GM23248 (cell line): ENCODE measurements at regions not wholly inside any gene's neighbourhood (a gene's known extent, or its start where the extent isn't known, plus 50 kb on each side); places are given as distances from the start of the nearest gene placed in this dataset.

Source experiments
- DNase-seq: peaks from one replicate; pipeline ENCODE4 v3.0.0-alpha.2; 2015
- H2AFZ ChIP-seq: fragments of 200-600 bp; sonication (generic); 2 replicates; pipeline ENCODE4 v1.6.1; 2016; ENCODE audit warnings: antibody characterized with exemption
- H3F3A ChIP-seq: fragments of 200-600 bp; sonication (generic); 2 replicates; pipeline ENCODE4 v1.6.1; 2016; ENCODE audit warnings: mild to moderate bottlenecking, antibody characterized with exemption, mixed run types; ENCODE audit not compliant: insufficient read depth
- H3K27ac ChIP-seq: fragments of 200-600 bp; sonication (generic); 2 replicates; pipeline ENCODE4 v1.5.1; 2016; ENCODE audit warnings: mild to moderate bottlenecking
- H3K27me3 ChIP-seq: fragments of 200-600 bp; sonication (generic); replicated peaks from 2 replicates; pipeline ENCODE4 v1.6.1; 2016; ENCODE audit warnings: mild to moderate bottlenecking; ENCODE audit not compliant: insufficient read depth
- H3K36me3 ChIP-seq: fragments of 200-600 bp; sonication (generic); 2 replicates; pipeline ENCODE4 v1.6.1; 2016; ENCODE audit warnings: low read depth, mild to moderate bottlenecking
- H3K4me1 ChIP-seq: fragments of 200-600 bp; sonication (generic); 2 replicates; pipeline ENCODE4 v1.6.1; 2016; ENCODE audit warnings: mild to moderate bottlenecking; ENCODE audit not compliant: insufficient read depth
- H3K4me2 ChIP-seq: fragments of 200-600 bp; sonication (generic); one replicate; pipeline ENCODE4 v1.6.1; 2016; ENCODE audit warnings: mild to moderate bottlenecking; ENCODE audit not compliant: unreplicated experiment
- H3K4me3 ChIP-seq: fragments of 200-600 bp; sonication (generic); 2 replicates; pipeline ENCODE4 v1.5.1; 2016; ENCODE audit warnings: mild to moderate bottlenecking
- H3K79me2 ChIP-seq: fragments of 200-600 bp; sonication (generic); 2 replicates; pipeline ENCODE4 v1.6.1; 2016; ENCODE audit warnings: mild to moderate bottlenecking; ENCODE audit not compliant: insufficient read depth
- H3K9ac ChIP-seq: fragments of 200-600 bp; sonication (generic); 2 replicates; pipeline ENCODE4 v1.6.1; 2016; ENCODE audit warnings: mild to moderate bottlenecking
- H3K9me2 ChIP-seq: fragments of 200-600 bp; sonication (generic); 2 replicates; pipeline ENCODE4 v1.6.1; 2016; ENCODE audit warnings: mixed run types, mild to moderate bottlenecking, moderate library complexity; ENCODE audit not compliant: insufficient read depth
- H3K9me3 ChIP-seq: fragments of 200-600 bp; sonication (generic); one replicate; pipeline ENCODE4 v1.6.1; 2017; ENCODE audit warnings: low read depth
- H4K20me1 ChIP-seq: fragments of 200-600 bp; sonication (generic); 2 replicates; pipeline ENCODE4 v1.6.0; 2016; ENCODE audit not compliant: insufficient read depth
- EZH2 ChIP-seq: fragments of 200-600 bp; sonication (generic); IDR thresholded peaks from 2 replicates; pipeline ENCODE4 v1.6.1; 2018; ENCODE audit warnings: antibody characterized with exemption, mild to moderate bottlenecking; ENCODE audit not compliant: insufficient read depth, poor library complexity, severe bottlenecking
- EZH2phosphoT487 ChIP-seq: fragments of 200-600 bp; sonication (generic); IDR thresholded peaks from 2 replicates; pipeline ENCODE4 v1.6.1; 2018; ENCODE audit warnings: antibody characterized with exemption, moderate library complexity, mild to moderate bottlenecking, low read depth; ENCODE audit not compliant: insufficient read depth
- WGBS, 2 experiments: methylation state at CpG; one replicate each; pipeline ENCODE4 v1.1.6; 2015 to 2017; ENCODE audit warnings: low lambda C conversion rate in 2 of 2, low coverage in 1 of 2; ENCODE audit errors: missing lambda C conversion rate in 2 of 2; 5-methylcytosine and 5-hydroxymethylcytosine counted together
- in situ Hi-C: fragments of 300-500 bp; cut with MboI; formaldehyde crosslinking; loops from 2 replicates; pipeline ENCODE4 v1.15.0; 2020

GRCh38 chr15:81752546-81752942 is 293.3 kb downstream of the MEX3B start:
- no peaks in the 10 kb centered on the region for H3F3A ChIP-seq
- WGBS, 2 experiments = 0 to 3% methylated on average over 3 of the region's 3 CpGs
- H4K20me1 ChIP-seq = no peaks in the 10 kb centered on the region
- no peaks in the 10 kb centered on the region for H3K27me3 ChIP-seq
- H3K27ac ChIP-seq = no peak overlapping the region
- TF ChIP-seq EZH2phosphoT487 = no peak
- TF ChIP-seq EZH2 = no peak
- no peak overlapping the region for H3K4me3 ChIP-seq
- no peaks in the 10 kb centered on the region for H3K9me2 ChIP-seq
- H3K79me2 ChIP-seq = no peaks in the 10 kb centered on the region
- in situ Hi-C loops = no loop called here
- peak; percentile 27 for DNase-seq
- H3K4me2 ChIP-seq = no peak overlapping the region
- H3K9me3 ChIP-seq = no peaks in the 10 kb centered on the region
- no peaks in the 10 kb centered on the region for H3K36me3 ChIP-seq
- H3K9ac ChIP-seq = no peak overlapping the region
- no peak overlapping the region for H2AFZ ChIP-seq
- H3K4me1 ChIP-seq = no peaks in the 10 kb centered on the region

DNA sequence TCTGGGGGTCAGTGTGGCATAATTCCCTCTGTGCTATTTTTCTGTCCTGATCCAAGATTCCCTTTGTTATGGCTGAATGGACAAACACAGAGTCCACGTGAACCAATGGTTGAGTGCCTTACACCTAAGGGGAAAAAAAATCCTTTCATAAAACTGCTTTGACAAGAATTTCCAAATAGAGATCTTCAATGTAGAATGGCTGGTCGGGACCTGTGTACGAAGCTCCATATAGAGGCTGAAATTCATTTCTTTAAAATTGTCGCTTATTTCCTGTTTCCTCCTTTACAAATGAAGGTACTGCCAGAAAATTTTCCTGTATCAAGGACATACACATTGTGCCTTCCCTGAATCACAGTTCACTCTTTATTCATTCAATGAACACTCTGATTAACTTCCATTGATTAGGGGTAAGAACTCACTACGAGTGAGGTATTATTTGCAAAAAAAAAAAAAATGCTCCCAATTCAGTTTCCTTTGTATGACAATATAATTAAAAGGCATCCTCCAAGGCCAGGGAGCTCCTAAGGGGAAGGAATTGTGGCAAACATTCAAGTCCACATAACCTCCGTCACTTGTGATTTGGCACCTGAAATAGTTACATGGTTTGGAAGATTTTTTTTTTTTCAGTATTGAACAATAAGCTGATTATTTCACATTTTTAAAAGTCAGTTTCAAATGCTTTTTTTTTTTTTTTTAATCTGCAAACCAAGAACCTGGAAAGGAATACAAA is 293.8 kb downstream of the MEX3B start:
- H3K4me1 ChIP-seq = no peaks in the 10 kb centered on the region
- no peak overlapping the region for H2AFZ ChIP-seq
- no peak overlapping the region for H3K9ac ChIP-seq
- H3K36me3 ChIP-seq = no peaks in the 10 kb centered on the region
- H3K27ac ChIP-seq = no peak overlapping the region
- no peak overlapping the region for H3K4me3 ChIP-seq
- no peak overlapping the region for H3K4me2 ChIP-seq
- WGBS, 2 experiments = 53 to 55% methylated on average over 6 of the region's 6 CpGs
- H4K20me1 ChIP-seq = no peaks in the 10 kb centered on the region
- H3K9me2 ChIP-seq = no peaks in the 10 kb centered on the region
- no peak for DNase-seq
- no peaks in the 10 kb centered on the region for H3K9me3 ChIP-seq
- no peaks in the 10 kb centered on the region for H3K79me2 ChIP-seq
- TF ChIP-seq EZH2phosphoT487 (no peak), EZH2 (no peak)
- no peaks in the 10 kb centered on the region for H3F3A ChIP-seq
- no peaks in the 10 kb centered on the region for H3K27me3 ChIP-seq
- in situ Hi-C loops = no loop called here

GRCh38 chr15:81751256-81751655 is 294.6 kb downstream of the MEX3B start:
- Histone ChIP-seq H3K9me3 (no peaks in the 10 kb centered on the region), H3K9ac (no peak overlapping the region), H4K20me1 (no peaks in the 10 kb centered on the region), H3K27me3 (no peaks in the 10 kb centered on the region), H3K4me2 (no peak overlapping the region), H3K36me3 (no peaks in the 10 kb centered on the region), H3K9me2 (no peaks in the 10 kb centered on the region), H3F3A (no peaks in the 10 kb centered on the region), H3K4me1 (no peaks in the 10 kb centered on the region), H3K27ac (no peak overlapping the region), H3K79me2 (no peaks in the 10 kb centered on the region), H3K4me3 (no peak overlapping the region), H2AFZ (no peak overlapping the region)
- in situ Hi-C loops = no loop called here
- TF ChIP-seq EZH2 (no peak), EZH2phosphoT487 (no peak)
- no peak for DNase-seq
- 56 to 58% methylated on average over 7 of the region's 7 CpGs for WGBS, 2 experiments

DNA sequence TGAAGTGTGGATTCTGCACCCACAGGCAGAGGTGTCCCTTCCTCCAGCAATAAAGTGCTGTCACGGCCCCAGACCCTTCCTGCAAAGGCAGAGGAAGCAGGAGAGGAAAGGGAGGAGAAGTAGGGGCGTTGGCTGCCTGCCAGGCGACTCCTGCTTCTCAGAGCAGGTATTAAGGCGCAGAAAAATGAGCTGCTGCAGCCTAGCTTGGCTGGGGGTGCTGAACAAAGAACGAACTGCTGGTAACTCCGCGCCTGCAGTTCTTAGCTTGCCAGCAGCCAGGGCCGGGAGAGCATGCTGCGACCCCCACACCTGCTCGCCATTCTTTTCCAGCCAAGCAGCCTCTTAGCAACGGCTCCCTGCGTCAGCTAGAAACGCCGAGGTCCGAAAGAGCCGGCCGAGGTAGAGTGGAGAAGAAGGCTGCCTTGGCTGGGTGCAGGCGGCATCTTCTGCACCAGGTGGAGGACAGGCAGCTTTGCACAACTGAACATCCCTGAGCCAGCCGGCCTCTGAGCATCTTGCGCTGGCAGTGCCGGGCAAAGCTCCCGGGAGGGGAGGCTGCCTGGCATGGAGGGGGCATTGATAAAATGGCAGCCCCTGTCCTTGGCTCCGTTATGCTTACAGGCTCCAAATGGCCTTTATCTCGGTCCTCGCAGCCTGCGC is 296.0 kb downstream of the MEX3B start:
- no peaks in the 10 kb centered on the region for H3K27me3 ChIP-seq
- no peaks in the 10 kb centered on the region for H3K4me1 ChIP-seq
- H3K27ac ChIP-seq = no peak overlapping the region
- H3F3A ChIP-seq = no peaks in the 10 kb centered on the region
- no peak overlapping the region for H3K4me3 ChIP-seq
- H3K36me3 ChIP-seq = no peaks in the 10 kb centered on the region
- no peak overlapping the region for H2AFZ ChIP-seq
- no peaks in the 10 kb centered on the region for H3K9me3 ChIP-seq
- no peak overlapping the region for H3K9ac ChIP-seq
- H4K20me1 ChIP-seq = no peaks in the 10 kb centered on the region
- in situ Hi-C loops = no loop called here
- no peaks in the 10 kb centered on the region for H3K79me2 ChIP-seq
- TF ChIP-seq EZH2phosphoT487 (no peak), EZH2 (no peak)
- 56 to 57% methylated on average over 25 to 26 of the region's 26 CpGs for WGBS, 2 experiments
- no peak for DNase-seq
- no peaks in the 10 kb centered on the region for H3K9me2 ChIP-seq
- H3K4me2 ChIP-seq = no peak overlapping the region
